ENCODE measurements at regions not wholly inside any gene's neighbourhood (a gene's known extent, or its start where the extent isn't known, plus 50 kb on each side); places are given as distances from the start of the nearest gene placed in this dataset.

- TF ChIP-seq CTCF (IDR thresholded peaks at IDR 0.05; ENCODE audit: control extremely low read depth in 1 of 3, insufficient read depth in 1 of 3, low read depth in 1 of 3, low read length in 3 of 3) (no peak), POLR2AphosphoS5 (IDR thresholded peaks at IDR 0.05; ENCODE audit: low read depth, low read length) (no peak), EZH2 (IDR thresholded peaks at IDR 0.05; ENCODE audit: low read depth, low read length, severe bottlenecking) (no peak), SIX5 (IDR thresholded peaks at IDR 0.05; ENCODE audit: low read depth, low read length) (no peak), ZNF274 (IDR thresholded peaks at IDR 0.05; ENCODE audit: borderline replicate concordance, extremely low read depth, low read length) (no peak)
Measured at GRCh38 chr21:34280959-34281358, 82.8 kb upstream of the KCNE2 start.

All from H1 (cell line).